ENCODE measurements at regions not wholly inside any gene's neighbourhood (a gene's known extent, or its start where the extent isn't known, plus 50 kb on each side); places are given as distances from the start of the nearest gene placed in this dataset.

GRCh38 chr5:165574100-165574499 lies 2068.7 kb downstream of the MAT2B start:
- H3K27ac ChIP-seq (ENCODE audit: low read depth in 1 of 2, low read length in 2 of 2) = no peak overlapping the region
- no peaks in the 10 kb centered on the region for H3K36me3 ChIP-seq (ENCODE audit: control insufficient read depth in 1 of 2, insufficient read depth in 2 of 2, low read length in 1 of 2)
- peaks cover 2% of the 10 kb centered on the region for H3K9me3 ChIP-seq (ENCODE audit: control insufficient read depth, low read length)
- intact Hi-C loops (cut with DNase I) = no loop called here
- H3K4me1 ChIP-seq (ENCODE audit: control insufficient read depth in 1 of 2, insufficient read depth in 2 of 2, low read length in 2 of 2) = no peaks in the 10 kb centered on the region
- 60 to 69% methylated on average over 2 of the region's 2 CpGs for WGBS, 2 donors
- H3K4me3 ChIP-seq (ENCODE audit: low read length in 2 of 2) = no peak overlapping the region
- DNase-seq = no peak
- H3K27me3 ChIP-seq (ENCODE audit: control insufficient read depth in 1 of 2, insufficient read depth in 2 of 2, low read length in 1 of 2) = peaks cover 0 to 2% of the 10 kb centered on the region in 2 donors
- ATAC-seq (ENCODE audit: low FRiP score) = no peak

- Histone ChIP-seq H3K9me3 (ENCODE audit: control insufficient read depth, low read length) (peaks cover 1% of the 10 kb centered on the region), H3K4me1 (ENCODE audit: control insufficient read depth in 1 of 2, insufficient read depth in 2 of 2, low read length in 2 of 2) (no peaks in the 10 kb centered on the region), H3K27ac (ENCODE audit: low read depth in 1 of 2, low read length in 2 of 2) (no peak overlapping the region), H3K27me3 (ENCODE audit: control insufficient read depth in 1 of 2, insufficient read depth in 2 of 2, low read length in 1 of 2) (peaks cover 0 to 2% of the 10 kb centered on the region in 2 donors), H3K36me3 (ENCODE audit: control insufficient read depth in 1 of 2, insufficient read depth in 2 of 2, low read length in 1 of 2) (no peaks in the 10 kb centered on the region), H3K4me3 (ENCODE audit: low read length in 2 of 2) (no peak overlapping the region)
- WGBS, 2 donors = 58 to 72% methylated on average over 3 of the region's 3 CpGs
- ATAC-seq (ENCODE audit: low FRiP score) (no peak), DNase-seq (no peak)
- intact Hi-C loops (cut with DNase I) = no loop called here
Measured at GRCh38 chr5:165576678-165577275, 2071.4 kb downstream of the MAT2B start.

- DNase-seq (no peak), ATAC-seq (ENCODE audit: low FRiP score) (no peak)
- Histone ChIP-seq H3K9me3 (ENCODE audit: control insufficient read depth, low read length) (no peaks in the 10 kb centered on the region), H3K27ac (ENCODE audit: low read depth in 1 of 2, low read length in 2 of 2) (no peak overlapping the region), H3K36me3 (ENCODE audit: control insufficient read depth in 1 of 2, insufficient read depth in 2 of 2, low read length in 1 of 2) (no peaks in the 10 kb centered on the region), H3K4me1 (ENCODE audit: control insufficient read depth in 1 of 2, insufficient read depth in 2 of 2, low read length in 2 of 2) (no peaks in the 10 kb centered on the region), H3K27me3 (ENCODE audit: control insufficient read depth in 1 of 2, insufficient read depth in 2 of 2, low read length in 1 of 2) (no peaks in the 10 kb centered on the region), H3K4me3 (ENCODE audit: low read length in 2 of 2) (no peak overlapping the region)
- intact Hi-C loops (cut with DNase I) = no loop called here
Measured at GRCh38 chr5:165579911-165580310, 2074.5 kb downstream of the MAT2B start.

- Histone ChIP-seq H3K4me3 (ENCODE audit: low read length in 2 of 2) (no peak overlapping the region), H3K36me3 (ENCODE audit: control insufficient read depth in 1 of 2, insufficient read depth in 2 of 2, low read length in 1 of 2) (no peaks in the 10 kb centered on the region), H3K27ac (ENCODE audit: low read depth in 1 of 2, low read length in 2 of 2) (no peak overlapping the region), H3K27me3 (ENCODE audit: control insufficient read depth in 1 of 2, insufficient read depth in 2 of 2, low read length in 1 of 2) (no peaks in the 10 kb centered on the region), H3K4me1 (ENCODE audit: control insufficient read depth in 1 of 2, insufficient read depth in 2 of 2, low read length in 2 of 2) (no peaks in the 10 kb centered on the region), H3K9me3 (ENCODE audit: control insufficient read depth, low read length) (peaks cover 1% of the 10 kb centered on the region)
- 33 to 44% methylated on average over 1 of the region's 1 CpG for WGBS, 2 donors
- ATAC-seq (ENCODE audit: low FRiP score) = no peak
- DNase-seq = no peak
- intact Hi-C loops (cut with DNase I) = no loop called here
Measured at GRCh38 chr5:165594693-165595092, 2089.3 kb downstream of the MAT2B start.

GRCh38 chr5:165602529-165602928 lies 2097.1 kb downstream of the MAT2B start:
- Histone ChIP-seq H3K27me3 (ENCODE audit: control insufficient read depth in 1 of 2, insufficient read depth in 2 of 2, low read length in 1 of 2) (no peaks in the 10 kb centered on the region), H3K4me1 (ENCODE audit: control insufficient read depth in 1 of 2, insufficient read depth in 2 of 2, low read length in 2 of 2) (no peaks in the 10 kb centered on the region), H3K9me3 (ENCODE audit: control insufficient read depth, low read length) (peaks cover 1% of the 10 kb centered on the region), H3K4me3 (ENCODE audit: low read length in 2 of 2) (no peak overlapping the region), H3K36me3 (ENCODE audit: control insufficient read depth in 1 of 2, insufficient read depth in 2 of 2, low read length in 1 of 2) (no peaks in the 10 kb centered on the region), H3K27ac (ENCODE audit: low read depth in 1 of 2, low read length in 2 of 2) (no peak overlapping the region)
- 61 to 71% methylated on average over 8 of the region's 8 CpGs for WGBS, 2 donors
- ATAC-seq (ENCODE audit: low FRiP score) (no peak), DNase-seq (no peak)
- intact Hi-C loops (cut with DNase I) = no loop called here

GRCh38 chr5:165607026-165607425 lies 2101.6 kb downstream of the MAT2B start:
- no peaks in the 10 kb centered on the region for H3K9me3 ChIP-seq (ENCODE audit: control insufficient read depth, low read length)
- WGBS, 2 donors = 92 to 93% methylated on average over 12 of the region's 12 CpGs
- intact Hi-C loops (cut with DNase I) = no loop called here
- no peaks in the 10 kb centered on the region for H3K27me3 ChIP-seq (ENCODE audit: control insufficient read depth in 1 of 2, insufficient read depth in 2 of 2, low read length in 1 of 2)
- no peak overlapping the region for H3K4me3 ChIP-seq (ENCODE audit: low read length in 2 of 2)
- no peak overlapping the region for H3K27ac ChIP-seq (ENCODE audit: low read depth in 1 of 2, low read length in 2 of 2)
- ATAC-seq (ENCODE audit: low FRiP score) = no peak
- H3K4me1 ChIP-seq (ENCODE audit: control insufficient read depth in 1 of 2, insufficient read depth in 2 of 2, low read length in 2 of 2) = no peaks in the 10 kb centered on the region
- DNase-seq = no peak
- H3K36me3 ChIP-seq (ENCODE audit: control insufficient read depth in 1 of 2, insufficient read depth in 2 of 2, low read length in 1 of 2) = no peaks in the 10 kb centered on the region

GRCh38 chr5:165609871-165610270 lies 2104.5 kb downstream of the MAT2B start:
- DNase-seq = no peak

GRCh38 chr5:165616490-165617405 lies 2111.3 kb downstream of the MAT2B start:
- intact Hi-C loops (cut with DNase I) = no loop called here
- 37 to 43% methylated on average over 2 of the region's 2 CpGs for WGBS, 2 donors
- Histone ChIP-seq H3K36me3 (ENCODE audit: control insufficient read depth in 1 of 2, insufficient read depth in 2 of 2, low read length in 1 of 2) (no peaks in the 10 kb centered on the region), H3K4me3 (ENCODE audit: low read length in 2 of 2) (no peak overlapping the region), H3K9me3 (ENCODE audit: control insufficient read depth, low read length) (peaks cover 2% of the 10 kb centered on the region), H3K27ac (ENCODE audit: low read depth in 1 of 2, low read length in 2 of 2) (no peak overlapping the region), H3K4me1 (ENCODE audit: control insufficient read depth in 1 of 2, insufficient read depth in 2 of 2, low read length in 2 of 2) (no peaks in the 10 kb centered on the region), H3K27me3 (ENCODE audit: control insufficient read depth in 1 of 2, insufficient read depth in 2 of 2, low read length in 1 of 2) (no peaks in the 10 kb centered on the region)
- no peak for DNase-seq
- ATAC-seq (ENCODE audit: low FRiP score) = no peak

More at GRCh38 chr5:165609871-165610270, 2104.5 kb downstream of the MAT2B start:
- Histone ChIP-seq H3K36me3 (ENCODE audit: control insufficient read depth in 1 of 2, insufficient read depth in 2 of 2, low read length in 1 of 2) (no peaks in the 10 kb centered on the region), H3K4me1 (ENCODE audit: control insufficient read depth in 1 of 2, insufficient read depth in 2 of 2, low read length in 2 of 2) (no peaks in the 10 kb centered on the region), H3K27ac (ENCODE audit: low read depth in 1 of 2, low read length in 2 of 2) (no peak overlapping the region), H3K27me3 (ENCODE audit: control insufficient read depth in 1 of 2, insufficient read depth in 2 of 2, low read length in 1 of 2) (no peaks in the 10 kb centered on the region), H3K9me3 (ENCODE audit: control insufficient read depth, low read length) (no peaks in the 10 kb centered on the region), H3K4me3 (ENCODE audit: low read length in 2 of 2) (no peak overlapping the region)
- intact Hi-C loops (cut with DNase I) = no loop called here
- no peak for ATAC-seq (ENCODE audit: low FRiP score)
- WGBS, 2 donors = 73 to 74% methylated on average over 2 of the region's 2 CpGs

GRCh38 chr5:165617491-165617890 lies 2112.1 kb downstream of the MAT2B start:
- ATAC-seq (ENCODE audit: low FRiP score) (no peak), DNase-seq (no peak)
- no peak overlapping the region for H3K27ac ChIP-seq (ENCODE audit: low read depth in 1 of 2, low read length in 2 of 2)
- no peak overlapping the region for H3K4me3 ChIP-seq (ENCODE audit: low read length in 2 of 2)
- no peaks in the 10 kb centered on the region for H3K27me3 ChIP-seq (ENCODE audit: control insufficient read depth in 1 of 2, insufficient read depth in 2 of 2, low read length in 1 of 2)
- 24 to 42% methylated on average over 2 of the region's 2 CpGs for WGBS, 2 donors
- no peaks in the 10 kb centered on the region for H3K4me1 ChIP-seq (ENCODE audit: control insufficient read depth in 1 of 2, insufficient read depth in 2 of 2, low read length in 2 of 2)
- no peaks in the 10 kb centered on the region for H3K36me3 ChIP-seq (ENCODE audit: control insufficient read depth in 1 of 2, insufficient read depth in 2 of 2, low read length in 1 of 2)
- peaks cover 2% of the 10 kb centered on the region for H3K9me3 ChIP-seq (ENCODE audit: control insufficient read depth, low read length)
- intact Hi-C loops (cut with DNase I) = no loop called here

All from aorta (tissue), 5 donors.